Right ventricle myocardium inferior (tissue), 1 donor: ENCODE measurements at regions not wholly inside any gene's neighbourhood (a gene's known extent, or its start where the extent isn't known, plus 50 kb on each side); places are given as distances from the start of the nearest gene placed in this dataset.

Source experiments
- ATAC-seq: fragments of 200-7000 bp; cut with Tn5 transposase; one replicate; pipeline ENCODE4 v1.9.1; 2020; ENCODE audit warnings: mild to moderate bottlenecking, moderate library complexity
- DNase-seq: peaks from one replicate; pipeline ENCODE4 v3.0.0; 2021; ENCODE audit errors: missing footprints
- intact Hi-C: fragments of 100-400 bp; cut with DNase I; formaldehyde crosslinking; loops from one replicate; pipeline ENCODE4 v1.11.0; 2022
- donor health status: DM: no; HTN: yes; CAD: no; lungs with severe emphysema.

GRCh38 chrX:76228499-76228898, 55.6 kb downstream of the PBDC1 start:
- ATAC-seq, result no peak
- no peak for DNase-seq
- intact Hi-C loops, result no loop called here

GRCh38 chrX:76248901-76249300, 76.0 kb downstream of the PBDC1 start:
- intact Hi-C loops, result no loop called here
- no peak for DNase-seq
- ATAC-seq, result no peak

GRCh38 chrX:76253432-76253831, 80.6 kb downstream of the PBDC1 start:
- intact Hi-C loops, result loop anchor here (5.0 kb wide), 1 partner anchor 81 kb away; the partner anchor contains the start of gene PBDC1
- no peak for ATAC-seq
- no peak for DNase-seq

GRCh38 chrX:76279007-76279406, 106.1 kb downstream of the PBDC1 start:
- intact Hi-C loops, result loop anchor here (2.0 kb wide), 1 partner anchor 176 kb away; no protein-coding TSS in a partner anchor
- DNase-seq (no peak), ATAC-seq (no peak)
